ENCODE measurements at regions not wholly inside any gene's neighbourhood (a gene's known extent, or its start where the extent isn't known, plus 50 kb on each side); places are given as distances from the start of the nearest gene placed in this dataset.

DNA sequence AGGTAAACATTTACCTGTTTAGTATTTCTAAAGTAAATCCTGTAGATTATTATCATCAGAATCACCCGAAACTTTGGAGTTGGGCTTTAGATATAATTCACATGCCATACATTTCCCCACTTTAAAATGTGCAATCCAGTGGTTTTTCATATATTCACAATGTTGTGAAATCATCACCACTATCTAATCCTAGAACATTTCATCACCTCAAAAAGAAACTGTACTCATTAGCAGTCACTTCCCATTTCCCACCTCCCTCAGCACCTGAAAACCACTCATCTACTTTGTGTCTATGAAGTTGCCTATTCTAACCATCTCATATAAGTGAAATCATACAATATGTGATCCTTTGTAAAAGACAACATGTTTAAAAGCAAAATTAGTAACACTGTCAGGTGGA lies 182.6 kb downstream of the FZD1 start:
- ChIA-PET POLR2A (no interaction called here), CTCF (no interaction called here)
- H3K4me3 ChIP-seq (ENCODE audit: low read depth, low read length) = no peak overlapping the region
- TF ChIP-seq, protein P1, sequence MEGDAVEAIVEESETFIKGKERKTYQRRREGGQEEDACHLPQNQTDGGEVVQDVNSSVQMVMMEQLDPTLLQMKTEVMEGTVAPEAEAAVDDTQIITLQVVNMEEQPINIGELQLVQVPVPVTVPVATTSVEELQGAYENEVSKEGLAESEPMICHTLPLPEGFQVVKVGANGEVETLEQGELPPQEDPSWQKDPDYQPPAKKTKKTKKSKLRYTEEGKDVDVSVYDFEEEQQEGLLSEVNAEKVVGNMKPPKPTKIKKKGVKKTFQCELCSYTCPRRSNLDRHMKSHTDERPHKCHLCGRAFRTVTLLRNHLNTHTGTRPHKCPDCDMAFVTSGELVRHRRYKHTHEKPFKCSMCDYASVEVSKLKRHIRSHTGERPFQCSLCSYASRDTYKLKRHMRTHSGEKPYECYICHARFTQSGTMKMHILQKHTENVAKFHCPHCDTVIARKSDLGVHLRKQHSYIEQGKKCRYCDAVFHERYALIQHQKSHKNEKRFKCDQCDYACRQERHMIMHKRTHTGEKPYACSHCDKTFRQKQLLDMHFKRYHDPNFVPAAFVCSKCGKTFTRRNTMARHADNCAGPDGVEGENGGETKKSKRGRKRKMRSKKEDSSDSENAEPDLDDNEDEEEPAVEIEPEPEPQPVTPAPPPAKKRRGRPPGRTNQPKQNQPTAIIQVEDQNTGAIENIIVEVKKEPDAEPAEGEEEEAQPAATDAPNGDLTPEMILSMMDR (IDR thresholded peaks at IDR 0.05; ENCODE audit: insufficient read depth, low read length, missing control alignments) = no peak
- no peak for DNase-seq (ENCODE audit: low read depth, low spot score)

DNA sequence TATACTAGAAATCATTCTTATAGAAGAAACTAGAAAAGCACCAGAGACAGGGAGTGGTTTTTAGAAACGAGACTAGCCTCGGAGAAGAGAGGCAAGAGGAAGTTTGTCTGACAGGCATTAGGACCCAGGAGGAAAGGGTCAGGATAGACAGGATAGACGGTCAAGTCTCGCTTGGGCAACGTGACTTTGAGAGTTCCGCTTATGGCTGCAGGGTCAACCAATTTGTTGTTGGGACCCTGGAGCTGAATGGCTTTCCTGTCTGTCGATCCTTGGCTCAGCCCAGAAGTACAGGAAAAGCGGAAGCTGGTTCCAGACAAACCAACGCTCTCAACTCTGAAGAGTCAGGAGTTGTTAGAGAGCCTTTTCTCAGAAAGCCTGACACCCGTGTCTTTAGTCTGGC lies 191.2 kb downstream of the FZD1 start:
- no peak for DNase-seq (ENCODE audit: low read depth, low spot score)
- no peak overlapping the region for H3K4me3 ChIP-seq (ENCODE audit: low read depth, low read length)
- TF ChIP-seq, protein P1 (IDR thresholded peaks at IDR 0.05; ENCODE audit: insufficient read depth, low read length, missing control alignments) = no peak
- CTCF ChIA-PET = no interaction called here
- POLR2A ChIA-PET = no interaction called here

DNA sequence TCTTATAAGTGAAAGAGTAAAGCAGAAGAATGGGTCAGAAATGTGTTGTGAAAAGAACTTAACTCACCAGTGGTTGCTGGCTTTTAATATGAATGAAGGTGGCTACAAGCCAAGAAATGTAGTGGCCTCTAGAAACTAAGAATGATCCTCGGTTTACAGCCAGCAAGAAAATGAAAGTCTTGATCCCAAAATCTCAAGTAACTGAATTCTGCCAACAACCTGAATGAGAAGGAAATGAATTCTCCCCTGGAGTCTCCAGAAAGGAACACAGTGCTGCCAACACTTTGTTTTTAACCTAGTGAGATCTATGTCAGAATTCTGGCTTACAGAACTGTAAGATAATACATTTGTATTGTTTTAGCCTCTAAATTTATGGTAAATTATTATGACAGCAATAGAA lies 193.0 kb downstream of the FZD1 start:
- DNase-seq (ENCODE audit: low read depth, low spot score) = no peak
- H3K4me3 ChIP-seq (ENCODE audit: low read depth, low read length) = no peak overlapping the region
- TF ChIP-seq, protein P1 (IDR thresholded peaks at IDR 0.05; ENCODE audit: insufficient read depth, low read length, missing control alignments) = no peak
- POLR2A ChIA-PET = no interaction called here
- CTCF ChIA-PET = no interaction called here

DNA sequence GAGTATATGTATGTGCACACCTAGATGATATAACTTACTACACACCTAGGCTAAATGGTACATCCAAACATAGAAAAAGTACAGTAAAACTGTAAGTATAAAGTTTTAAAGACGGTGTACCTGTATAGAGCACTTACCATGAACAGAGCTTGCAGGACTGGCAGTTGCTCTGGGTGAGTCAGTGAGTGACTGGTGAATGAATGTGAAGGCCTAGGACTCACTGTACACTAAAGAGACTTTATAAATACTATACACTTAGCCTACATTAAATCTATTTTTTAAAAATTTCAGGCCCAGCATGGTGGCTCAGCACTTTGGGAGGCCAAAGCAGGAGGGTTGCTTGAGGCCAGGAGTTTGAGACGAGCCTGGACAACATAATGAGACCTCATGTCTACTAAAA lies 195.3 kb downstream of the FZD1 start:
- DNase-seq (ENCODE audit: low read depth, low spot score) = no peak
- CTCF ChIA-PET = no interaction called here
- POLR2A ChIA-PET = no interaction called here
- TF ChIP-seq, protein P1 (IDR thresholded peaks at IDR 0.05; ENCODE audit: insufficient read depth, low read length, missing control alignments) = no peak
- H3K4me3 ChIP-seq (ENCODE audit: low read depth, low read length) = no peak overlapping the region

DNA sequence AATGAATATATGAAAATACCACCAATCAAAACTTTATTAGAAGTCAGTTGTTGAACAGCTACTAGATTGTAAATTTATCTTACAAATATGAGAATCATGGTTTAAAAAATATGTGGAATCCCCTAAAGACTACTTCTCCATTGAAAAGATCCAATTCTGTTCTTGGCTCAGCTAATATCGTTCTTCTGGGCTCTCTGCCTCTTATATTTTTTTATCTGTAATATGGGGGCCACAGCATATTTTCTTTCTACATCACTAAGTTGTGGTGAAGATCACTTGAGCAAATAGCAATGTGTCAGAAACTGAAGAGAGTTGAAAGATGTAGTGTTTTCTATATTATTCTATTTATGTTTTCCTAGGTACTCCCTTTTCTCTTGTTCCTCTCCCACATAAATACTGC lies 198.1 kb downstream of the FZD1 start:
- POLR2A ChIA-PET = no interaction called here

DNA sequence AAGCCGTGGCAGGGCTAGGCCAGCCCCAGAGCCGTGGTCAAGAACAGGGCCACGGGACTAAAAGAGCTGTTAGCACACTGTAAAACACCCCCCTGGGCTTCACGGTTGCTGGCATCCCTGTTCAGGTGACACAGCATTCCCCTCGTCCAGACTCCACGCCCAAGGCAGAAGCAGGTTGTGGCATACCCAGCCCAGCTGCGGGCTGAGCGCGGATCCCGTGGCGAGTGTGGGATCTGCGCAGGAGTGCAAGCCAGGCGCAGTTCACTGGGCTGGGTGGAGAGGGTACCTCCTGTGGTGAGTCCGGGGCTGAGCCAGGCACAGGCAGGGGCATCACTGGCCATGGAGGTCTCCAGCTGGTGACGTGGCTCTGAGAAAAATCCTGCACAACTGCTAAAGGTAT lies 199.1 kb downstream of the FZD1 start:
- no peak overlapping the region for H3K4me3 ChIP-seq (ENCODE audit: low read depth, low read length)
- TF ChIP-seq, protein P1 (IDR thresholded peaks at IDR 0.05; ENCODE audit: insufficient read depth, low read length, missing control alignments) = no peak
- ChIA-PET POLR2A (no interaction called here), CTCF (no interaction called here)
- no peak for DNase-seq (ENCODE audit: low read depth, low spot score)

More for the DNA sequence above, 198.1 kb downstream of the FZD1 start:
- H3K4me3 ChIP-seq (ENCODE audit: low read depth, low read length) = no peak overlapping the region
- no peak for DNase-seq (ENCODE audit: low read depth, low spot score)
- TF ChIP-seq, protein P1 (IDR thresholded peaks at IDR 0.05; ENCODE audit: insufficient read depth, low read length, missing control alignments) = no peak
- CTCF ChIA-PET = no interaction called here

Data from AG04449 (cell line).